ENCODE measurements at regions not wholly inside any gene's neighbourhood (a gene's known extent, or its start where the extent isn't known, plus 50 kb on each side); places are given as distances from the start of the nearest gene placed in this dataset.

DNA sequence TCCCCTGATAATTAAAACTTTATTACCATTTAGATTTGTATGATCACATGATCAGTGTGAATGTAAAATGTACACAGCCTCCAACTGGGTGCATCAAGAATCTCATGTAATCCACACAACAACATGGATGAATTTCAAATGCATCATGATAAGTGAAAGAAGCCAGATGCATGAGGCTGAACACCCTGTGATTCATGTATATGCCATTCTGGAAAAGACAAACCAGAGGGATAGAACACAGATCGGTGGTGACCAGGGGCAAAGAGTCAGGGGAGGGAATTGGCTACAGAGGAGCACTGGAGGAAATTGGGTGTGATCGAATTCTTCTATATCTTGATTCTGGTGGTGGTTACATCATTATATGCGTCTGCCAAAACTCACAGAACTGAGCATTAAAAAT, 170.7 kb upstream of the SLC24A3 start:
- no peak for DNase-seq (ENCODE audit: low spot score, unreplicated experiment)
- Mint-ChIP-seq H3K4me1 (ENCODE audit: low read depth) (no peaks in the 10 kb centered on the region), H3K27me3 (peaks cover 12% of the 10 kb centered on the region), H3K27ac (no peak overlapping the region), H3K9me3 (ENCODE audit: low read depth) (no peaks in the 10 kb centered on the region), H3K36me3 (ENCODE audit: insufficient read depth) (no peaks in the 10 kb centered on the region), H3K4me3 (ENCODE audit: low read depth) (no peak overlapping the region)
- TF ChIP-seq, protein P1, sequence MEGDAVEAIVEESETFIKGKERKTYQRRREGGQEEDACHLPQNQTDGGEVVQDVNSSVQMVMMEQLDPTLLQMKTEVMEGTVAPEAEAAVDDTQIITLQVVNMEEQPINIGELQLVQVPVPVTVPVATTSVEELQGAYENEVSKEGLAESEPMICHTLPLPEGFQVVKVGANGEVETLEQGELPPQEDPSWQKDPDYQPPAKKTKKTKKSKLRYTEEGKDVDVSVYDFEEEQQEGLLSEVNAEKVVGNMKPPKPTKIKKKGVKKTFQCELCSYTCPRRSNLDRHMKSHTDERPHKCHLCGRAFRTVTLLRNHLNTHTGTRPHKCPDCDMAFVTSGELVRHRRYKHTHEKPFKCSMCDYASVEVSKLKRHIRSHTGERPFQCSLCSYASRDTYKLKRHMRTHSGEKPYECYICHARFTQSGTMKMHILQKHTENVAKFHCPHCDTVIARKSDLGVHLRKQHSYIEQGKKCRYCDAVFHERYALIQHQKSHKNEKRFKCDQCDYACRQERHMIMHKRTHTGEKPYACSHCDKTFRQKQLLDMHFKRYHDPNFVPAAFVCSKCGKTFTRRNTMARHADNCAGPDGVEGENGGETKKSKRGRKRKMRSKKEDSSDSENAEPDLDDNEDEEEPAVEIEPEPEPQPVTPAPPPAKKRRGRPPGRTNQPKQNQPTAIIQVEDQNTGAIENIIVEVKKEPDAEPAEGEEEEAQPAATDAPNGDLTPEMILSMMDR (IDR thresholded peaks at IDR 0.05; ENCODE audit: unreplicated experiment) = no peak

DNA sequence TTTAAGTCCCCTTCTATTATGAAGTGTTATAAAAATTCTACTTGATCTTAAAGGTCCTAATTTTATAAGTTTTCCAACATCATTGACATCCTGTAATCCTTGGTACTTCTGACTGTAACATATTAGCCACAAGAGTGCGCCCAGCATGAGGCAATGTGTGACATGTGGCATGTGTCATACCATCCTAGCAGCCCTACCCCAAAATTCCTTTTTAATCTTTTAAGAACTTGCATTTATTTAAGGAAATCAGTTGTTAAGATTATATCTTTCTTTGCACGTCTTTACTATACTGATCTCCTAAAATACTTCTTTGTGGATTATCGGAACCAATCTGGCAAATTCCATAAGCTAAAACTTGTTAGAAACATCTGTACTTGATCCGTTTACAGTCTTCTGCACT, 167.1 kb upstream of the SLC24A3 start:
- no peaks in the 10 kb centered on the region for H3K4me1 Mint-ChIP-seq (ENCODE audit: low read depth)
- H3K4me3 Mint-ChIP-seq (ENCODE audit: low read depth) = no peak overlapping the region
- no peak overlapping the region for H3K27ac Mint-ChIP-seq
- no peak for DNase-seq (ENCODE audit: low spot score, unreplicated experiment)
- H3K9me3 Mint-ChIP-seq (ENCODE audit: low read depth) = no peaks in the 10 kb centered on the region
- H3K27me3 Mint-ChIP-seq = peaks cover 16% of the 10 kb centered on the region
- H3K36me3 Mint-ChIP-seq (ENCODE audit: insufficient read depth) = no peaks in the 10 kb centered on the region
- TF ChIP-seq, protein P1 (IDR thresholded peaks at IDR 0.05; ENCODE audit: unreplicated experiment) = no peak

DNA sequence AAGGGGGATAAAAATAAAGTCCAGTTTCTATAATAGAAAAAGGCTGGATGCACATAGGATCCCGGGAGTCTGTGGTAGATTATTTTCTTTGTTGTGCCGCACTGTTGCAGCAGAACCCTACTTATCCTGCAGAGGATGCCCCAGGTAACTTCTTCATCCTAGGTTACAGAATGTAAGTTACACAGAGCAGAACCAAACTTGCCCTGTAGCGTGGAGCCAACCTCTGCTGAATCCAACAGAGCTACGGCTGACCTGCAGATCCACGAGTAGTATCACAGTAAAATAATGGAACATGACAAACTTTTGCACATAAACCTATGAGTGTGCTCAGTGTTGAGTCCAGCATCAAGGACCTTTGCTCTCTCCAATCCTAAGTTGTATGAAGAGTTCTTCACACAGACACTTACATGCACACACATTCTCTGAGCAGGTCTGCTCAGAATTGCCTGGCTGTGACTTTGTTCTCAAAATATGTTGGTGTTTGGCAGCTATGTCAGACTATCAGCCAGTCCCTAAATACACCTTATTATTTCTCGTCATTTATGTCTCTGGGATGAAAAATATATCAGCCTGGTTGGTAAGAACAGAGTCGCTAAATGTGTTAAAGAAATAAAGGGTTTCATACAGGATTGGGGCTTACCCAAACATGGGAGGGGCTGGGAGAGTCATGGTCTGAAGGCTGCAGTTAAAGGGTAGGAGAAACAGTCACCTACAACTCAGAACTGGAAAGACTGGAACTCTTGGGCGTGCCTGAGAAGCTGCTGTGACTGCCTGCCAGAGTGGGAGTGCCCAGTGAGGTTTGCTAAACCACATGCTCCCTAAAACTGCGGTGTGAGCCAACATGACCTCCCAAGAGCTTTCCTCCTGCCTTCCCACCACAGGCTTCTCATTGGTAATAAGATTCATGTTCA, 165.1 kb upstream of the SLC24A3 start:
- H3K4me3 Mint-ChIP-seq (ENCODE audit: low read depth) = no peak overlapping the region
- no peaks in the 10 kb centered on the region for H3K4me1 Mint-ChIP-seq (ENCODE audit: low read depth)
- H3K27ac Mint-ChIP-seq = no peak overlapping the region
- H3K9me3 Mint-ChIP-seq (ENCODE audit: low read depth) = no peaks in the 10 kb centered on the region
- H3K27me3 Mint-ChIP-seq = peaks cover 6% of the 10 kb centered on the region
- no peaks in the 10 kb centered on the region for H3K36me3 Mint-ChIP-seq (ENCODE audit: insufficient read depth)
- TF ChIP-seq, protein P1 (IDR thresholded peaks at IDR 0.05; ENCODE audit: unreplicated experiment) = no peak
- no peak for DNase-seq (ENCODE audit: low spot score, unreplicated experiment)

GRCh38 chr20:19047951-19048296, 164.5 kb upstream of the SLC24A3 start:
- no peak for DNase-seq (ENCODE audit: low spot score, unreplicated experiment)

DNA sequence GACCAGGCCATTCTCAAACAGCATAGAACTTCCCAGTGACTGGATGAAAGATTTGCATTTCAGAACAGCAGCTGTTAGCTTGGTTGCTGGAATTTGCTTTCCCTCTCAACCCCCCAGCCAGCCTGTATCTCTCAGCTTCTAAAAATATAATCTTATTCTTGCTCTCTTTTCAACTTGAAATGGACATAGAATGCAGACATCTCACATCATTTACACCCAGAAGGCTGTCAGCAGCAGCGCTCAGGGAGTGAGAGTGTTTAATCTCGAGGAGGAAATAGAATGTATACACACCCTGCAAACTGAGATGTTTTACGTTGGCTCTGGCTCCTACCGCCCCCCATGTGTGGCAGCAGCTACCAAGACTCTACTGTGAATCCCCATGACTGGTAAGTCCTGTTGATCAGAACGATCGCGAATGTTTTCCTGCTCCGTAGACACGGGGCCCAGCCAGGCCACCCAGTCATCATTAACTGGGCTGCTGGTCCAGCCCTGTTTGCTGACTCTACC, 163.4 kb upstream of the SLC24A3 start:
- Mint-ChIP-seq H3K36me3 (ENCODE audit: insufficient read depth) (no peaks in the 10 kb centered on the region), H3K4me1 (ENCODE audit: low read depth) (no peaks in the 10 kb centered on the region), H3K9me3 (ENCODE audit: low read depth) (no peaks in the 10 kb centered on the region), H3K27ac (no peak overlapping the region), H3K27me3 (peaks cover 4% of the 10 kb centered on the region), H3K4me3 (ENCODE audit: low read depth) (no peak overlapping the region)
- TF ChIP-seq, protein P1 (IDR thresholded peaks at IDR 0.05; ENCODE audit: unreplicated experiment) = no peak
- no peak for DNase-seq (ENCODE audit: low spot score, unreplicated experiment)

More at GRCh38 chr20:19047951-19048296, 164.5 kb upstream of the SLC24A3 start:
- Mint-ChIP-seq H3K27me3 (peaks cover 4% of the 10 kb centered on the region), H3K4me1 (ENCODE audit: low read depth) (no peaks in the 10 kb centered on the region), H3K36me3 (ENCODE audit: insufficient read depth) (no peaks in the 10 kb centered on the region), H3K4me3 (ENCODE audit: low read depth) (no peak overlapping the region), H3K9me3 (ENCODE audit: low read depth) (no peaks in the 10 kb centered on the region), H3K27ac (no peak overlapping the region)
- TF ChIP-seq, protein P1 (IDR thresholded peaks at IDR 0.05; ENCODE audit: unreplicated experiment) = no peak

All from progenitor cell of endocrine pancreas (in vitro differentiated cells).